ENCODE measurements at regions not wholly inside any gene's neighbourhood (a gene's known extent, or its start where the extent isn't known, plus 50 kb on each side); places are given as distances from the start of the nearest gene placed in this dataset.

DNA sequence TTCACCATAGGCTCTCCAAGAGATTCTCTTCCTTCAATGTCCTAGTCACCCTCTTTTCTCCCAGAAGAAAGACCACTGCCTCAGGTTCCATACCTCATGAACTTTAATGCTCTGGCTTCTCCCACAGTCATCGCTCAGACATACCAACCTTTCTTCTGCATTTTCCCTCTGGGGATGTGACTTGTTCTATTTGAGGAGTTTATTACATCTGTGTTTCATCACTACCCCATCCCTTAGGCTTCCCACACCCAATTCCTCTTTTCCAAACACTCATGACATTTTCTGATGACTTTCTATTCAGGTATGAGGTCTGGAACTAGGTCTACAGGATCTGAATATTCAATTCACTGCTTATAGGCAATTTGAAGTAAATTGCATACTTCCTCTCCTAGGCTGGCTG is 298.6 kb upstream of the MAP2 start:
- TF ChIP-seq, protein P1, sequence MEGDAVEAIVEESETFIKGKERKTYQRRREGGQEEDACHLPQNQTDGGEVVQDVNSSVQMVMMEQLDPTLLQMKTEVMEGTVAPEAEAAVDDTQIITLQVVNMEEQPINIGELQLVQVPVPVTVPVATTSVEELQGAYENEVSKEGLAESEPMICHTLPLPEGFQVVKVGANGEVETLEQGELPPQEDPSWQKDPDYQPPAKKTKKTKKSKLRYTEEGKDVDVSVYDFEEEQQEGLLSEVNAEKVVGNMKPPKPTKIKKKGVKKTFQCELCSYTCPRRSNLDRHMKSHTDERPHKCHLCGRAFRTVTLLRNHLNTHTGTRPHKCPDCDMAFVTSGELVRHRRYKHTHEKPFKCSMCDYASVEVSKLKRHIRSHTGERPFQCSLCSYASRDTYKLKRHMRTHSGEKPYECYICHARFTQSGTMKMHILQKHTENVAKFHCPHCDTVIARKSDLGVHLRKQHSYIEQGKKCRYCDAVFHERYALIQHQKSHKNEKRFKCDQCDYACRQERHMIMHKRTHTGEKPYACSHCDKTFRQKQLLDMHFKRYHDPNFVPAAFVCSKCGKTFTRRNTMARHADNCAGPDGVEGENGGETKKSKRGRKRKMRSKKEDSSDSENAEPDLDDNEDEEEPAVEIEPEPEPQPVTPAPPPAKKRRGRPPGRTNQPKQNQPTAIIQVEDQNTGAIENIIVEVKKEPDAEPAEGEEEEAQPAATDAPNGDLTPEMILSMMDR (IDR thresholded peaks at IDR 0.05; ENCODE audit: low read depth, low read length, missing input control) = no peak
- TF ChIP-seq YY1 (IDR thresholded peaks at IDR 0.05) = no peak
- no peak for TF ChIP-seq SP1 (IDR thresholded peaks at IDR 0.05)
- TF ChIP-seq HNF4A (conservative IDR thresholded peaks at IDR 0.05) = no peak
- TF ChIP-seq RAD21 (IDR thresholded peaks at IDR 0.05) = no peak
- TF ChIP-seq, protein P2, sequence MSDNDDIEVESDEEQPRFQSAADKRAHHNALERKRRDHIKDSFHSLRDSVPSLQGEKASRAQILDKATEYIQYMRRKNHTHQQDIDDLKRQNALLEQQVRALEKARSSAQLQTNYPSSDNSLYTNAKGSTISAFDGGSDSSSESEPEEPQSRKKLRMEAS (IDR thresholded peaks at IDR 0.05) = no peak
- TF ChIP-seq FOXA2 (IDR thresholded peaks at IDR 0.05) = no peak
- TF ChIP-seq, protein P3, sequence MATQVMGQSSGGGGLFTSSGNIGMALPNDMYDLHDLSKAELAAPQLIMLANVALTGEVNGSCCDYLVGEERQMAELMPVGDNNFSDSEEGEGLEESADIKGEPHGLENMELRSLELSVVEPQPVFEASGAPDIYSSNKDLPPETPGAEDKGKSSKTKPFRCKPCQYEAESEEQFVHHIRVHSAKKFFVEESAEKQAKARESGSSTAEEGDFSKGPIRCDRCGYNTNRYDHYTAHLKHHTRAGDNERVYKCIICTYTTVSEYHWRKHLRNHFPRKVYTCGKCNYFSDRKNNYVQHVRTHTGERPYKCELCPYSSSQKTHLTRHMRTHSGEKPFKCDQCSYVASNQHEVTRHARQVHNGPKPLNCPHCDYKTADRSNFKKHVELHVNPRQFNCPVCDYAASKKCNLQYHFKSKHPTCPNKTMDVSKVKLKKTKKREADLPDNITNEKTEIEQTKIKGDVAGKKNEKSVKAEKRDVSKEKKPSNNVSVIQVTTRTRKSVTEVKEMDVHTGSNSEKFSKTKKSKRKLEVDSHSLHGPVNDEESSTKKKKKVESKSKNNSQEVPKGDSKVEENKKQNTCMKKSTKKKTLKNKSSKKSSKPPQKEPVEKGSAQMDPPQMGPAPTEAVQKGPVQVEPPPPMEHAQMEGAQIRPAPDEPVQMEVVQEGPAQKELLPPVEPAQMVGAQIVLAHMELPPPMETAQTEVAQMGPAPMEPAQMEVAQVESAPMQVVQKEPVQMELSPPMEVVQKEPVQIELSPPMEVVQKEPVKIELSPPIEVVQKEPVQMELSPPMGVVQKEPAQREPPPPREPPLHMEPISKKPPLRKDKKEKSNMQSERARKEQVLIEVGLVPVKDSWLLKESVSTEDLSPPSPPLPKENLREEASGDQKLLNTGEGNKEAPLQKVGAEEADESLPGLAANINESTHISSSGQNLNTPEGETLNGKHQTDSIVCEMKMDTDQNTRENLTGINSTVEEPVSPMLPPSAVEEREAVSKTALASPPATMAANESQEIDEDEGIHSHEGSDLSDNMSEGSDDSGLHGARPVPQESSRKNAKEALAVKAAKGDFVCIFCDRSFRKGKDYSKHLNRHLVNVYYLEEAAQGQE (IDR thresholded peaks at IDR 0.05) = no peak
- TF ChIP-seq GABPA (IDR thresholded peaks at IDR 0.05 in 1 of 2, conservative IDR thresholded peaks at IDR 0.05 in 1 of 2) = no peak
